Caki2 (cell line): ENCODE measurements at regions not wholly inside any gene's neighbourhood (a gene's known extent, or its start where the extent isn't known, plus 50 kb on each side); places are given as distances from the start of the nearest gene placed in this dataset.

ENCODE experiments used
- DNase-seq: peaks from one replicate; pipeline ENCODE4 v3.0.0-alpha.2; 2015; ENCODE audit warnings: low read depth
- in situ Hi-C: cut with HindIII; loops from 2 replicates; pipeline ENCODE4 v1.10.0; 2016; ENCODE audit warnings: low sequenced_read_pairs, low pct_unique_long_range_greater_than_20kb, mixed read lengths

GRCh38 chr2:59939236-59939635 is 614.2 kb downstream of the BCL11A start:
- DNase-seq, result no peak

GRCh38 chr2:59938181-59938580 is 615.3 kb downstream of the BCL11A start:
- DNase-seq, result no peak
- in situ Hi-C loops, result no loop called here

More at GRCh38 chr2:59939236-59939635, 614.2 kb downstream of the BCL11A start:
- in situ Hi-C loops, result no loop called here

GRCh38 chr2:59936048-59936447 is 617.4 kb downstream of the BCL11A start:
- DNase-seq, result no peak

GRCh38 chr2:59935005-59935404 is 618.4 kb downstream of the BCL11A start:
- no peak for DNase-seq
- in situ Hi-C loops, result no loop called here

More at GRCh38 chr2:59936048-59936447, 617.4 kb downstream of the BCL11A start:
- in situ Hi-C loops, result no loop called here

GRCh38 chr2:59933948-59934347 is 619.5 kb downstream of the BCL11A start:
- no peak for DNase-seq
- in situ Hi-C loops, result no loop called here

GRCh38 chr2:59932341-59932740 is 621.1 kb downstream of the BCL11A start:
- in situ Hi-C loops, result no loop called here
- no peak for DNase-seq

- in situ Hi-C loops, result no loop called here
- DNase-seq, result no peak
Observed at GRCh38 chr2:59930430-59930829, 623.0 kb downstream of the BCL11A start.

- in situ Hi-C loops, result no loop called here
- no peak for DNase-seq
Observed at GRCh38 chr2:59926731-59927130, 626.7 kb downstream of the BCL11A start.

- DNase-seq, result no peak
- in situ Hi-C loops, result no loop called here
Observed at GRCh38 chr2:59925321-59925720, 628.1 kb downstream of the BCL11A start.

GRCh38 chr2:59924346-59924745 is 629.1 kb downstream of the BCL11A start:
- DNase-seq, result no peak
- in situ Hi-C loops, result no loop called here

- DNase-seq, result no peak
- in situ Hi-C loops, result no loop called here
Observed at GRCh38 chr2:59922450-59922849, 631.0 kb downstream of the BCL11A start.

- DNase-seq, result no peak
- in situ Hi-C loops, result no loop called here
Observed at GRCh38 chr2:59921743-59922142, 631.7 kb downstream of the BCL11A start.

- in situ Hi-C loops, result no loop called here
Observed at GRCh38 chr2:59920961-59921360, 632.5 kb downstream of the BCL11A start.

GRCh38 chr2:59920307-59920706 is 633.1 kb downstream of the BCL11A start:
- DNase-seq, result no peak
- in situ Hi-C loops, result no loop called here

More at GRCh38 chr2:59920961-59921360, 632.5 kb downstream of the BCL11A start:
- no peak for DNase-seq

GRCh38 chr2:59919579-59919978 is 633.9 kb downstream of the BCL11A start:
- DNase-seq, result no peak
- in situ Hi-C loops, result no loop called here

- in situ Hi-C loops, result no loop called here
- DNase-seq, result no peak
Observed at GRCh38 chr2:59912042-59912441, 641.4 kb downstream of the BCL11A start.

GRCh38 chr2:59910166-59910565 is 643.3 kb downstream of the BCL11A start:
- in situ Hi-C loops, result no loop called here
- no peak for DNase-seq

GRCh38 chr2:59909147-59909546 is 644.3 kb downstream of the BCL11A start:
- in situ Hi-C loops, result no loop called here
- DNase-seq, result no peak

- in situ Hi-C loops, result no loop called here
- DNase-seq, result no peak
Observed at GRCh38 chr2:59905731-59906130, 647.7 kb downstream of the BCL11A start.

- in situ Hi-C loops, result no loop called here
- DNase-seq, result no peak
Observed at GRCh38 chr2:59903994-59904544, 649.4 kb downstream of the BCL11A start.
